ENCODE measurements at regions not wholly inside any gene's neighbourhood (a gene's known extent, or its start where the extent isn't known, plus 50 kb on each side); places are given as distances from the start of the nearest gene placed in this dataset.

DNA sequence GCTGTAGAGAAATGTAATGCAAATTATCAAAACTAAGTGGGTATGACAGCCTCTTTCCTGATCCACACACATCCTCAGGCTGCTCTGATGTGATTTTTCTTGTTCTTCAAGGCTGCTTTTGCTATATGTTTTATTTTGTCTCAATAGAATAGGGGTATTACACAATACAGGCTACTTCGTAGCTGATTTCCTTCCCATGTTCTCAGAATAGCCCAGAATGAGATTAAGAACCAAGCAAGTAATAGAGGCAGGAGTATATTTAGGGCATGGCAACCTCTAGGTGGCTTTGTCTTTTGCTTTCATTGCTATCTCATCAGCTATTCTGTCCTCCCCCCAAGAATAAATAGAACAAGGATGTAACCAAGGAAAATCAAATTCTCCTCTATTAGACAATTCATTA lies 241.8 kb downstream of the ALDH8A1 start:
- no peak for DNase-seq (ENCODE audit: low read depth)

DNA sequence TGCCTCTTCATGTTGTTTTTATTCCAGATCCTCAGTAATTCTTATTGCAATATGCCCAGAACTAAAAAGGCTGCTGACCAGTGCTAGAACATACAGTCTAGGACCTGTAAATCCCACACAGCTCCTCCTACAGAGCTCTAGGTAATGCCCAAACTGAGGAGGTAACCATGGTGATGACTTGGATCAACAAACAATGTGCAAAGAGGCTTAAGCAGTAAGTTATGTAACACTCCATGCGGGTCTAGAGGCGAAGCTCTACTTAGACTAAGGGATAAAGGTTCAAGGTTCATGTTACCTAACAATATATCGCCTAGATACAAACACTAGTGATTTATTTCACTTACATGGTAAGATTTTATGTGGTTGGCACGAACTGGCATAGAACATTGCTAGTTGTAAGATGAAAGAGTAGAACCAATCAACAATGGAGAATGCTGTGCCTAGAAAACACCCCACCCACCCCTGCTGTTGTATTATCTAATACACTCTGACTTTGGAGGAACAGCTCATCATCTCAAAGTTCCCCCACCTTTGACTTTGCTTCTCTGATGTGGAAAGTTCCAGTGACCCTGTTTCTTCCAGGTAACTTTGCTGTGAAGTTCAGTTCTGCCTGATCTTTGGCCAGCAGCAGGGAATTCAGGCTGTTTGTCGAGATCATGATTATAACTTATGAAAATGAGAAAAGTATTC lies 242.4 kb downstream of the ALDH8A1 start:
- DNase-seq (ENCODE audit: low read depth), result no peak

GRCh38 chr6:134706806-134707205 lies 243.1 kb downstream of the ALDH8A1 start:
- DNase-seq (ENCODE audit: low read depth), result no peak

GRCh38 chr6:134706153-134706552 lies 243.7 kb downstream of the ALDH8A1 start:
- no peak for DNase-seq (ENCODE audit: low read depth)

- no peak for DNase-seq (ENCODE audit: low read depth)
Measured at GRCh38 chr6:134703206-134703605, 246.7 kb downstream of the ALDH8A1 start.

DNA sequence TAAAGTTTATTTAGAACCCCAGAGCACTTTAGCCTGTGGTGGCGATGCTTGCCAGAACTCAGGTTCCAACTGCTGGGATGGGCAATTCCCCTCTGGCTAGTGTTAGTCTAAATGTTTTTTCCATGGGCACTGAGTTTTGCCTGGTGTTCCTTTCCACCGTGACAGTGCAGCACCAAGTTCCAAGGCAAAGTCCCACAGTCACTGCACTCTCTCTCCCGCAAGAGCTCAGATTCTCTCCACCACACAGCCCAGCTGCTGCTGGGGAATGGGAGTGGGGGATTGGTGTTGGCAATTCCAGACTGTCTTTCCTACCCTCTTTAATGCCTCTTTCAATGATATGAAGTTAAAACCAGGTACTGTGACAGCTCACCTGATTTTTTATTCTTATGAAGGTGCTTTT lies 247.6 kb downstream of the ALDH8A1 start:
- DNase-seq (ENCODE audit: low read depth), result no peak

- DNase-seq (ENCODE audit: low read depth), result no peak
Measured at GRCh38 chr6:134701301-134701700, 248.6 kb downstream of the ALDH8A1 start.

- DNase-seq (ENCODE audit: low read depth), result no peak
Measured at GRCh38 chr6:134698228-134698627, 251.7 kb downstream of the ALDH8A1 start.

- DNase-seq (ENCODE audit: low read depth), result no peak
Measured at GRCh38 chr6:134692008-134692407, 257.9 kb downstream of the ALDH8A1 start.

GRCh38 chr6:134691180-134691579 lies 258.7 kb downstream of the ALDH8A1 start:
- no peak for DNase-seq (ENCODE audit: low read depth)

- DNase-seq (ENCODE audit: low read depth), result no peak
Measured at GRCh38 chr6:134690048-134690447, 259.9 kb downstream of the ALDH8A1 start.

DNA sequence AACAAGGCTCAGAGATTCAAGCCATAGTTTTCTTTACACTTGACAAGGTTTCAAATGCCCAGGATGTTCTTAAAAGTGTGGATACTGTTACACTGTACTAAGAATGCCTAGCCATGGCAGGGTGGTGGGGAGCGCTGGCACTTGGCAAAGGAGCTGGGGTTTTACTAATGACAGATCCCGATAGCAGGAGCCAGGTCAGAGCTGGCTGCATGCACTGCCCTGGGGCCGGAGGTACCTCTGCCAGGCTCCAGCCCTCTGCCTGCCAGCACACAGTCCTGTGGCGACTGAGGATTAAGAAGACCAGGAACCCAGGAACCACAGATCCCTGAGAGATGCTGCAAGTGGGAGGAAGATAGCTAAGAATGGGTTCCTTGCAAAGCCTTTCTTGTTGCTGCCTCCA lies 260.3 kb downstream of the ALDH8A1 start:
- DNase-seq (ENCODE audit: low read depth), result no peak

DNA sequence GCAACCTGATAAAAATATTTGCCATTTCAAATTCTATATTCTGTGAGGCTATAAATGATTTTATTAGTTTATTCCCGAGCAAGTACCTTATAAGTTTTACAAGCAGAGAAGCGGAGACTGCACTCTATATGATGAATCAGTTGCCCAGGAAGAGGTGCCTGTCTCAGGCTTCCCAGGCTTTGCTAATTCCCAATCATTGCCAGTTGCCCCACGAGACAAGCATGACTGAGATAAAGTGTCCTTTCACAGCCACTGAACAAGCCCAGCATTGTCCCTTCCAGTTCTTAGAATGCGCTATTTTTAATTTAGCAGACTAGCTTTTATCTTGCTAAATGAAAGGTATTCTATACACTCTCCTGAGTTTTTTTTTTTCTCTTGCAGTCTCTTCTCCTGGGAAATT lies 260.7 kb downstream of the ALDH8A1 start:
- no peak for DNase-seq (ENCODE audit: low read depth)

DNA sequence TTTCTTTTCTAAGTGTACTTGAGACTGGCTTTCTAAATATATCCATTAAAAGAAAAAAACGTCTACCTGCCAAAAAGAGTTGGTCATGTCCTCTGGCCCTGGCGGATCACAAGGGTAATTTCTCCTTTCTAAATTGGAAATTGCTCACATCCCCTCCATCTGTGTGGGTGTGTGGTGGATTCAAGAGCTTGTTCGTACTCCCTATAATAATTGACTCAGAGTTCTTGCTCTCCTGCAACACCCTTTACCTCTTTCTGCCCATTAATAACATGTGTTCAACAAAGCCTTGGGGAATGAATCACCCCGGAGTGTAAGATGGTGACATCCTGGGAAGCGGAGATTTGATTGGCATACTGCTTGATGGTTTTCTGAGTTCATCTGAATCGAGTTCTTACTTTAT lies 263.8 kb downstream of the ALDH8A1 start:
- no peak for DNase-seq (ENCODE audit: low read depth)

GRCh38 chr6:134684423-134684795 lies 265.5 kb downstream of the ALDH8A1 start:
- DNase-seq (ENCODE audit: low read depth), result no peak

DNA sequence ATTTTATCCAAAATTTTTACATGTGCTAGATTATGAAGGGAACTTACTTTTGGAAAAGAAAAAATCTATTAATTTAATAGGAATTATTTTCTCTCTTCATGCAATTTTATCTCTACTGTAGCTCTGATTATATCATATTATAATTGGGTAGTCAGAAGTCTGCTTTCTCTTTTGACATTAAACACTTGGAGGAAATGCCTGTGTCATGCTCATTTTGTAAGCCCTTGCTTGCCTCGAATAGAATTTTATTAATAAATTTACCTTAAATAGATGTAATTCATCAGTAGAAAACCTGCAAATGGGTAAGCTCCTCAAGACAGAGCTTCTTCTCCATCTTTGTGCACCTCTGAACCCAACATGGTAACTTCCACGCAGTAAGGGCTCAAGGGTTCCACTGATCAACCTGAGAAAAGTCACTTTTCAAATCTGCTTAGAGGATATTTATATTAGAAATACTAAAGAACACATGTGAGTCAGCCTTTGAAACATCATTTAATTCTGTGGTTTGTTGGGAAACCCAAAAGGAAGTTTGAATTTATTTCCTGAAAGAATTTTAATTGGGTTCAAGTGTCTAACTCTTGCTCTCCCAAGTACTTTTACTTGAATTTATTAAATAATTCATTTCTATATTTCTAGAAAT lies 266.0 kb downstream of the ALDH8A1 start:
- no peak for DNase-seq (ENCODE audit: low read depth)

DNA sequence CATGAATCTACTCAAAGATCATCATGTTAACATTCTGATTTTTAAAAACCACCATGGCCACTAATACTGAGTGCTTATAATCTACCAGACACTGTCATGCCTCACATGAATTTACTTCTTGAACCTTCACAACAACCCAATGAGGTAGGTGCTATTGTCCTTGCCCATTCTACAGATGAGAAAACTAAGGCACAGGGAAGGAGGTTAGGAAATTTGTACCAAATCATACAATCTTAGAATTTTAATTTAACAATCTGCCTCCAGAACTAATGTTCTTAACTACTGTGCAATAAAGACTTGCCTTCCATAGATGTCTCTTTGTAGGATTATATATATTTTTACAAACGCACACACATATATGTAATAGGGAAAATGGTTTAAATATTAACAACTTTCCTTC lies 269.5 kb downstream of the ALDH8A1 start:
- no peak for DNase-seq (ENCODE audit: low read depth)

GRCh38 chr6:134680021-134680420 lies 269.9 kb downstream of the ALDH8A1 start:
- no peak for DNase-seq (ENCODE audit: low read depth)

- DNase-seq (ENCODE audit: low read depth), result no peak
Measured at GRCh38 chr6:134678436-134678889, 271.4 kb downstream of the ALDH8A1 start.

DNA sequence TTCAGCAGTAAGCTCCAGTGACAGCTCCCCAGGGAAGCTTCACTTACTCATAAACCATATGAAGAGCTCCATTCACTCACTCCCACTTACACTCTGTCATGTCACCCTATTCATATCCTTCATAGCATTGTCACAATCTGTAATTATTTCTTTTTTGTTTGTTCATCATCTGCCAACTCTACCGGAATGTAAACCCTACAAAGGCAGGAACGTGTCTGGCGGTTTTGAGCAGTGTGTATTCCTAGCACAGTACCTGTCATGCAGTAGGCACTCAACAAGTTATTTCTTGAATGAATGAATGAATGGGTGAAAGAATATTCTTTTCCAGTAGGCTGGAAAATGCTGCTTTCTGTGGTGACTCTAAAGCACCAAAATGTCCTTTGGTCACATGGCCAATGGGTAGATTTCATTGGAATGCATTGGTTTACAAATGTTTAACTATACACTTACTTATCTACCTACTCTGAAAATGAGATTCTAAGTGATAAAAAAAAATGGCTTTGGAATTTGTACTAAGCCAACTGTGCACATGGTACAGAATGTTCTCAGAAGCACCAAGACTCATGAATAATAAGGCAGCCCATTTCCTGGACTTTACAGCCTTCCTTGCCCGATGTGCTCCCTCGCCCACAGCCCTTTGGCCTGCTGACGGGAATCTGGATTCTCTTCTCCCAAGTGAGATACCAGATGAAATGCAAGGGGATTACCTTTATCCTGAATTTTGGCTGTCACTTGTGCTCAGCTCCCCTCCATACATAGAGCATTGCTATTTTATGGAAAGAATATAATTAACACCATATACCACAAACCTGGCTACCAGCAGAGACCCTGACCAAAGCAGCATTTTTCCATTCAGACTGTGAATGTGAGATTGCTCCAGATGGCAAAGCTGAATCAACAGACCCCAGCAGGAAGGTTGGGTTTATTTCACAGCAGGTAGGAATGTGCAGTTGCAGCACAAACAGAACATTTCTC lies 273.3 kb downstream of the ALDH8A1 start:
- DNase-seq (ENCODE audit: low read depth), result no peak

DNA sequence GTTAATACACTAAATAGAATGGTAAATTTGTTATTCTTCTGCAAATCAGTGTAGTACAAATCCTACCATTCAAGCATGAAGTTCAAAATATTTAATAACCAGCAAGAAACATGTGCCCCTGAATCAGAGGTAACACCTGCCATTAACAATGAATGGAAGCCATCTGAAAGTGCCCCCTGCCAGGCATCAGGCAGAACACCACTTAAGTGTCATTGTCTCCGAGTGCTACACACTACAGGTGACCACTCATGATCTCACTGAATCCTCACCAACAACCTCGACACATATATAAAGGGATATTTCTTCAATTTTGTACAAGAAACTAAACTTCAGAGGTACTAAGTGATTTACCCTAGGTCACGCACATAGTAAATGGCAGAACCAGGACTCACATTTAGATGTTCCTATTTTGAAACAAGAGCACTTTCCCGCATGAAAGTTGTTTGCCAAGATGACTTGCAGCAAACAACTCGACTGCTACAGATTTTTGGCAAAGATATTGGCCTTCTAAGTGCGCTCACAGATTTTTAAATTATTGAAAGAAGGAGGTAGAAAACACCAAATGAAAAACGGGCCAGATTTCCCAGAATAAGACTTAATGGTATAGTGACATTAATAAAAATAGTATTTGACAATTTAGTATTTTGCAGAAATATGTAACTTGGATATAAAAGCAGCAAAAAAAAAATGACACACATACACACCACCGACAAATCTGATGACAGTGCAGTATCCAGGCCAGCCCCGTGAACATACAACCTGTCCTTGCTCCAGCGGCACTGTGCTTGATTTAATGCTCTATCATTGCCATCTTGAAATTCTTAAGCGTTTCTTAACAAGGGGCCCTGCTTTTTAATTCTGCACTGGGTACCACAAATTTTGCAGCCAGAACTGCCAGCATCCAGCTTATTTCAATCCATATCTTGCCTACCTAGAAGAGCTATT lies 274.5 kb downstream of the ALDH8A1 start:
- DNase-seq (ENCODE audit: low read depth), result no peak

DNA sequence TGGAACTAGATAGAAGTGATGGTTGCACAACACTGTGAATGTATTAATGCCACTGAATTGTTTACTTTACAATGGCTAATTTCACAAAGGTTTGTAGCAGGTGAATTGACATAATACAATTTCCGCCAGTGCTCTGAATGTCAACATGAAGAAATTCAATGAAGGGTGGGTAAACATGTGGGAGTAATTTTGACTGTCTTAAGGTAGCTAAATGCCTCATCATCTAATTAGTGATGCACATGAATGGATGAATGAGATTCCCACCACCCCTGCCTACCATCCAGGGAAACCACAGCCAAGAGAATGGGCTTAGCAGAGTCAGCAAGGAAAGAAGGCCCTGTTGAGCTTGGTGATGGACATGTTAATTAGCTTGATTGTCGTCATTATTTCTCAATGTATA lies 275.3 kb downstream of the ALDH8A1 start:
- no peak for DNase-seq (ENCODE audit: low read depth)

Measured in activated T-helper 9 cell treated with anti-CD3 and anti-CD28 coated beads, Interleukin-2, amount 50 U/mL, for 16 hours (primary cell).